Activated CD4-positive, alpha-beta T cell treated with anti-CD3 and anti-CD28 coated beads, Interleukin-2, Interleukin-6, amounts not matched to agents 100 ng/mL and 50 ng/mL, durations not matched to agents 16 hours and 8 hours (primary cell): ENCODE measurements at regions not wholly inside any gene's neighbourhood (a gene's known extent, or its start where the extent isn't known, plus 50 kb on each side); places are given as distances from the start of the nearest gene placed in this dataset.

Source experiments
- DNase-seq: peaks from one replicate; pipeline ENCODE4 v3.0.0-alpha.2; 2020

DNA sequence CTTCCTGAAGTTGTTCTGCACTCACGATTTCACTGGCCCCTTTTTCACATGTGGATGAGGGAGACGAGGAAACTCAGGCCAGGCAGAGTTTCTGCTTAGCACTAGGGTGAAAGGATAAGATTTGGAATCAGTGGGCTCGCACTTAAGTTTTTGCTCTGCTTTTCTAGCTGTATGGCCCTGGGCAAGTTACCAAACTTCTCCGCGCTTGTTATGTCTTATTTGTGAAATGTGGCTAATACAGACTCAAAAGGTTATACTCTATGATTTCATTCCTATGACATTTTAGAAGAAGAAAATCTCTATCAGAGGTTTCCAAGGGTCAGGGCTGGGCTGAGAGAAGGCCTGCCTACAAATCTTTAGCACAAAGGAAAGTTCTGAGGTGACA is 191.9 kb upstream of the LRIG1 start:
- DNase-seq, result no peak

DNA sequence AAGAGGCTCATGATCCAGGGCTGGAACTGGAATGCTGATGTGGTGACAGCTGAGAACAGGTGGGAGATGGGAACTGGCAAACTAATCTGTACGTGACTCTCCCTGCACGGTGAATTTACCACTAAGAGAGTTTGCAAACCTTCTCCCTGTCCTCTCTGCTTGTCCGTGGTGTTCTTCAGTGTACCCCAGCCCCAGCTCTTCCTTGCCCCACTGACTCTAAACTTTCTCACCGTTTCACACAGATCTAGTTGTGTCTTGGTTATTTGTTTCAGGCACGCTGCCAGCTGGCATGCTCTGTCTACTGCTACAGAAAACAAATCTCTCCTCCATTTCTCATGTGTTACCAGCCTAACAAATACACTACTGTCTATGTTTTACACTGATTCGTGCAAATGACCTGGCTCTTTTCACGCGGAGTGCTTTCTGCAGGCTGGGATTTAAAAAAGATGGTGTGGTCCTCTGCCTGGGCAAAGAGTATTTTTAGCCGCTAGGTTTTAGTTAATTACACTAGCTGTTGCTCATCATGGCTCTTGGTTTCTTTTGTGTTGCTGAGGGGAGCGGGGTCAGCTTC is 192.7 kb upstream of the LRIG1 start:
- DNase-seq, result no peak

DNA sequence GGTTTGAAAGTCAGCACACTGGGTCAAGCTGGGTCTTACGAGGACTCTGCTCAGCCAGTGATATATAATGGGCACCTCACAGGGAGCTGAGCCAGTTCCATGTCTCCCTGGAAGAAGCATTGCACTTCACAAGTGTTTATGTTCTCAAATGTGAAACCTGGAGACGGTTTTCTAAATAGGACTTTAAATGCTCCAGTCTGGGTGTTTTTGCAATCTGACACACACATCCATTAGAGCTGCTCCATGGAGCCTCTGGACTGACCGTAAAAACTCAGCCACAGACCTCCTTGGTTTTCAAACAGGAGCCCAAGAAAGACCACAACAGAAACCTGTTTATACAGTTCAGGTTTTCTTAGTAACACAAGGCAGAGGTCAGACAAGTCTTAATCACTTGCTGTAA is 201.3 kb upstream of the LRIG1 start:
- no peak for DNase-seq

DNA sequence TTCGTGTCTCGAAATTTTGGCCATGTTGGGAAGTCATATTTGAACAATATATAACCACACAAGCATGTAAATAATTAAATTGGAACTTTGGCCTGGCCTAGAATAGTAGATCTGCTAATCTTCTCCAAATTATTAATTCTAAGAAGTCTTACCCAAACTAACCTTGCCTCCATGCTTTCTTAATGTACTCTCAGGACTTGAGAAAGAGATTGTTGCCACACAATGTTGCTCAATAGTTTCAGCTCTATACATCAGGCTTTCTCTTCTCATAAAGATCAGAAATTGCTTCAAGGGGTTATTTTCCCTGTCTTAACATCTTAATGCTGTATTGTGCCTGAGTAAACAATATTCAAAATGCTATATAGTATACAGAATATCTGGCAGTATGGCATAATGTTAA is 202.7 kb upstream of the LRIG1 start:
- no peak for DNase-seq

DNA sequence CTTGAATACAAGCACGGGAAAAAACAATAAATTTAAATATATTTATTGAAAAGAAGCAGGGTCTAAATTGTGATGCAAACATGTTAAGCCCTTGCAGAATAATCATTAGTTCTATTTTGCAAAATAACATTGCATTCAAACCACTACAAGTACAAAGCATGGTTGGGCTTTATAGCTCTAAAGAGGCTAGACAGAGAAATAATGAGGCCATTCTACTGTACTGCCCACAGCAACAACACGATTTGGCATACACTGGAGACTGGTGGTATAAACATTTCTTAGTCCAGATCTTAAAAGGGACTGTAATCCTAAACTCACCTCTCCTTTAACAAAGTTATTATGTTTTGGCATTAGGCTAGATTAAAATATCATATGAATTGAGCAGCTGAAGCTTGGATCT is 204.3 kb upstream of the LRIG1 start:
- no peak for DNase-seq

DNA sequence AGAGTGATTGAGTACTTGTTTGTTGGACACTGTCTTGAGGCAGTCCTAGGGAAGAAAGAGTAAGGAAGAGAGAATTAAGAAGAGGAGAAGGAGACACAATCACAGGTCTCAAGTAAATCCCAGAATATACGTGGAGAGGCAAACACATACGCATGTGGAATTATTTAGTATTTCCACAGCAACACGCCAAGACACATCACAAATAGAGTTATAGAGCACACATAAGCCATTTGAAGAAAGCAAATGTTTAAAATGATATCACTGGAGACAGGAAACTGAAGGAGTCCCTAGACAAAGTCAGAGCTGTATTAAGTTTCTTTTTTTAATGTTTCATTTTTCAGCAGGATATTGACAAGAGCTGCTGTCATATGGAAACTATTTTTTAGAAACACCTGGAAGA is 206.1 kb upstream of the LRIG1 start:
- DNase-seq, result no peak

DNA sequence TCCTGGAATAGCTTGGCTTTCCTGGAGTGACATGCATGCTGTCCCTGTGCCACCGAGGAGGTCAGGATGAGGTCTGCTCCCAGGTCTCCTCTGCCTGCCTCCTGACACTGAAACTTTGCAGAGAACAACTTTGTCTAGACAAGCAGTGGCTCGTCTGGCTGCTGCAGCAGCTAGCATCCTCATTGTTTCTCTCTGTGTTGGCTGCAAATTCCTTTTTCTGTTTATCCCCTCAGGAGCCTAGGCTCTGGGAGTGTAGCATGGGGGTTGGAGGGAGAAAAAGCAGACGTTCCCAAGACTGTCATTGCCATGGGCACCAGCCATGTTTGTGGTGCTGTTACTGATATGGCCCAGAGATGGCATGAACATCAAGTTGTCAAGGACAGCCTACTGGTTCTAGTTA is 208.7 kb upstream of the LRIG1 start:
- DNase-seq, result no peak

DNA sequence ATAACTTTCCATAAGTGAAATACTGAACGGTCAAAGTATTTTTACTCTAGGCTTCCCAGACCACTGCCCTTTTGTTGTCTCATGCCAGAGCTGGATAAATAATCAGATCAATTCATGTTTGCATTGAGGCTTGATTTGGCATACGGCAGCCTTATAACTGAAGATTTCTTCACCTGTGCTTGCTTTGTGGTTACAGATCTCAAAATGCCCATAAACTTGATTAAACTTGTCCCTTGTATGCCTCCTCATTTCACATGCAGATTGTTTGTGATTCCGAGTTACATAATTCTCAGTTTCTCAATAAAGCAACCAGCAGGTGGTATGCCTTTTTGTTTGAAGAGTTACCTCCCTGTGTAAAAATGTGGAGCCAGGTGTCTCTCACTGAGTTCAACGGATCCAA is 211.4 kb upstream of the LRIG1 start:
- DNase-seq, result no peak

DNA sequence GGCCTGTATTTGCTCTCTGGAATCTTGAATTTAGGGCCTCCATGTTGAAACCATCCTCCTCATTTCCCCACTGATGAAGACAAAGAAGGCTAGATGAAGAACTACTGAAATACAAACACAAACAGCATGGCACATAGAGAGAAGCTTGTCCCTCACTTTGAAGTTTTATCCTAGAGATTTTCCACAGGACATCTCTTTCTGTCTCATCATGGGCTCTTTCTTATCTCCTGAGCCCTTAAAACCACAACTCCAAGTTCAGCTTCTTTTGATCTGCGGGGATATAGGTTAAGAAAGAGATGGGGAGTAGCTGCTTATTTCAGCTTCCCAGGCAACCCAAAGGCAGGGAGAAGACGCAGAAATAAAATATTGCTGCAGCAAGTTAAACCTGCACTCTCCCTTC is 213.1 kb upstream of the LRIG1 start:
- no peak for DNase-seq

DNA sequence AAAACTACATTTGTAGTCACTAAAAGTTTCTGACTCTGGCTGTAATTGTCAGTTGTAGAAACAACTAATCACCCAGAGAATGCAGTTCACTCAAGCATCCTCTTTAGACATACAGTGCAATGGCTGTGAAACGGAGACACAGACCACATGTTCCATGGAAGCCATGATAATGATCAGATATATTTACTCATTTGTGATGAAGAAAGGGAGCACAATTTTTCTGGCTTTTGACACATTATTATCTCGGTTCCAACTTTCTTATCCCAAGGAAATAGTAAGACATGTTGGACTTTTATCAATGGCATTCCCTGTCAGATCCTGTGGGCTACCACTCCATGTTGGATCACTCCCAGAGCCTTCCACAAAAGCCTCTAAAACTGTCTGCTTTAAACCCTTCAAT is 215.0 kb upstream of the LRIG1 start:
- DNase-seq, result no peak

DNA sequence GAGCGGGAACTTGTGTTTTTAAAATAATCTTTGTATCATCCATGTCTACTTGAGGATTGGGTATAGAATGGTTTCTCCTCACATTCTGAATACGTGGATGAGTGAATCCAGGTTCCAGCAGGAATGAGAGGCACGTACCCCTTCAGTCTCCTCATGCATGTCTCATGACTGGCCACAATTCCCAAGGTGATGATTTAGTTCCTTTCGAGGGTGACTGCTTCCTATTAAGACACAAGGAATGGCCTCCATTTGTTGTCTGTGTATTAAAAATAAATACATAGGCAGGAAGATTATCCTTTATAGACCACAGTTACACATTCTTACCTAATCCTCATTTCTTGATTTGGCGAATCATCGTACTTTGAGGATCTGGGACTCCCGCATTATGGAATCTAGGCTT is 217.0 kb upstream of the LRIG1 start:
- no peak for DNase-seq

DNA sequence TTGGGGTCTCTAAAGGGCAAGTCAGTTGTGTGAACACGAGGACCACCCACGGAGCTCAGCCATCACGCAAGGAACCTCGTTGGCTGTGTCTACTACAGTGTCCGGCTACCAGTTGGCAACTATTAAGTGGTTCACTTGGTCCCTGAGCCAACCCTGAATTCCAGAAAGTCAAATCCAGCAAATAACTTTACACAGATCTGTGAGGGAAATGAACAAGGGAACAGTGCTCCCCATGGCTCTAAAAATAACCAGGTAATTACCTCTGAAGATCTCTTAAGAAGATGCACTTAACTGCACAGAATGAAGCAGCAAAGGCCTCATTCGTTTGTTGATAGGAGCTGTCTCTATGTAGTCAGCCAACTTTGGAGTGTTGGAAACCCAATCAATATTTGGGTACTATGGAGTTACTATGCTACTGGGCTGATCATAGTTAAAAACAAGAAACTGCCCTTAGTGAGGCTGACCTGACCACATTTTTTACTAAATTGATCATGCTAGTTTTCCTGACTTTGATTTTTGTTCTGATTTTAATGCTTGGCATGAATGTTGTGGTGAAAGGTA is 219.1 kb upstream of the LRIG1 start:
- no peak for DNase-seq

DNA sequence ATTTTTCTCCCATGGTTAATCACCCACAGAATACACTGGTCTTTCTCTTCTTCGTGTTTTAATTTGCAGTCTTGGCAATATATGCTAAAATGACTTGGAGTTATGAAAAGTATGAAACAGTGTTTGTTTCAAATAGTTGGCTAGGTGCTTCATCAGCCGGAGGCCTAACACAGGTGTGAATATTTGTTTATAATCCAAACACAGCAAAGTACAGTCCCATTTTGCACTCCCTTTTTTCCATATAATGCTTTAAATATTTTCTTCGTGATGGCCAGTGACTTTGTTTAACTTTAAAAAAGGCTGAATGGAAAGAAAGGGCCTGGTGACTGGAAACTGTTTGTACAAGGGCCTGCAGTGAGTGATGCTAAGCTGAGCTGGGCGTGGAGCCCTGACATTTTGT is 219.7 kb upstream of the LRIG1 start:
- DNase-seq, result no peak

DNA sequence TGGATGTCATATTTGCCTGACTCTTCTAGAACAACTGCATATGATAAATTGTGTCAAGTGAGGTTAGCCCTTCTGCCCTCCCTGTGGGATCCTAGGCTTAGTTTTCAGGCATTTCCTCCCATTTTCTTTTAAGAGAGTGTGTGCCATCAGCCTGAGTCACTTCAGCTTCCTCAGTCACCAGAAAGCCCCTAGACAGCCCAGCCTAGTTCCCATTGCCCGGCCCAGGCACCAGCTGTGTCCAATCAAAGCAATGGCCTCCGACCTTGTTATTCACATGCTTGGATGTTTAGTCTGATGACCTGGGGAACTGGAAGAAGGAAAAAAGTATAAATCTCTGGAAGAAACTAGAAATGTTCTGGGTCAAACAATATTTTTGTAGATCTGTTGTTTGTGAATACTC is 221.9 kb upstream of the LRIG1 start:
- no peak for DNase-seq

DNA sequence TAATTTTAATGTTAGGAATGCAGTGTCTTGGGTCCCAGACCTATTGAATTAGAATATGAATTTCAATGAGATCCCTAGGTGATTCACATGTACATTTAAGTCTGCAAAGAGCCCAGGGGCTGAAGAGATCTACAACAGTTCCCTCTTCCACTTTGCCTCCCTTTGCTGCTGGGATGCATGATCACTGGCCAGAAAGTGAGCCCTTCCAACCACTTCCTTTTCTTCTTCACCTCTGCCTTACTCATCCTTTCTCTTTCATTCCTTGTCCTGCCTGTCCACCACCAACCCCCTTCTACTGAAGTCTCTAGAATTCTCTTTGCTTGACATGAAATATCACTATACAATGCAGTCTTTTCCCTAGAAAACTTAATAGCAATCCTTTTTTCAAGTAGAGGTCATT is 222.4 kb upstream of the LRIG1 start:
- DNase-seq, result no peak

DNA sequence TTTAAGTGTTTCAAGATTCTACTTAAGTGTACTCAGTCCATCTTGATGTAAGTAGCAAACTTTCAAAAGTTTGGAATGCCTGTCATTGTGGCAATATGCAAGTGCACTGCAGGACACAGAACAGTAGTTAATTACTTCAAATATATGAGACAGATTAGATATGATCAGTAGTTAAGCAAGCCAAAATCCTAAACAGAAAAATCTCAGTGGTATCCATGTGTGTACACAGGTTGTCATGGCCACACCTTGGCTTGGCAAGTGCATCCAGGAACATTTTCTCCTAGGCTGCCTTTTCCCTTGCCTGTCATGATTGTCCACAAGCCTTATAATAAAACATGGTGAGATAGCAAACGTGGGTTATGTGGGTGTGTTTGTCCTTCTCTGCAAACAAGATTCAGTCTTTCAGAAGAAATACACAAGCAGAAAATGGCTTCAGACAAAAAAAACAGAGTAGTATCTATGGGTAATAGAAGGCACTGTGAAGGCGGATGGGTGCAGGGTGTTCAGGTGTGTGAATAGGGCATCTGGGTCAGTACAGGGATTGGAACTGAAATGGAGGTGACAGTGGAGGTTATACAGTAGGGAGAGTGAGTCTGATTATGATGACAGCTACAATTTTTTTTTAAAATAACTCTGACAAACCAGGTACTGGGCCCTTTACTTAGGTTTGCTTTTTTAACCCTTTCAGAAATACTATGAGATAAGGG is 229.0 kb upstream of the LRIG1 start:
- DNase-seq, result no peak

DNA sequence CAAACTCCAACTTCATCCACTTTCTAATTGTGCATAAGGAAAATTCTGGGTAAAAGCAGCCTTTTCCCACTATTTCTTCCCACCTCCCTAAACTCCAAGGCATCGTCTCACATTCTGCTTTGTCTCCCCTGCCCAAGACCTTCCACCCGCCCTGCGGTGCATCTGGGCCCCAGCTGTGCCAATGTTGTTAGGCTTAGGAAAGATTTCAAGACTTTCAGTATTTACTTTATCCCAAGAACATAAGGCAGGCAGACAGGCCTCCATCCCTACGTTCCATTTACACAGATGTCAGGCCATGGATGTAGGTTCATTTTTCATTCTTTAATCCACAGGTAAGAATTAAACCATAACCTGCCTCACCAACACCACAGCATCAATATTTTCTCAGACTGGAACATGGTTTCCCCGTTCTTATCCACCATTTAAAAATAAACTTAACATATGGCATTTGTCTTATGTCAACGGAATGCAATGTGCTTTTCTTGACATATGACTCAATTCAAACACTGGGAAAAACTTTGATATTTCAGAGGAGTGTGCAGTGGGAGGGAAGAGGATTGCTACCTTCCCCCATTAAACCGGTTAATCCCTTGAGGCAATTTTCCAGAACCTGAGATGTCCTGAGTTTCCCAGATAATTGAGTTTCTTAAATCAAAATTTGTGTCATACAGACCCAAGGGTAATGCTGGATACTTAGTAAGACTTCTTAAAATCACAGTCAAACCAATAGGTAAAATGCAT is 238.0 kb upstream of the LRIG1 start:
- DNase-seq, result no peak

DNA sequence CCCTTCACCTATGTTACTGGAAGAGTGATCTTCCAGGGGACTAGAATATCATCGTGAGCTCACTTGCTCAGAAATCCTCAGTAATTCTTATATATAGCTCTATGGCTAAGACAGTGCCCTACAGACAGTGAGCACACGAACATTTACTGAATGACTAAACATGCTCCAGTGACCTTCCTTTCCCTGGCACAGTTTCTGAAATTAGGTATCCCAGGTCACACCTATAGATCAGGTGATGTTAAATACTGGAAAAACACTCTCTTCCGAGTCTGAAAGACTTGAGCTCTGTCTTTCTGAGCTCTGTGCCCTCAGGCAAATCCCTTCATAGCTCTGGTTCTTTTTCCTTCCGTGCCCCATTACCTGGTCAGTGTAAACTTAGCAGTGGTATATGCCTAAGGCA is 239.4 kb upstream of the LRIG1 start:
- DNase-seq, result no peak

DNA sequence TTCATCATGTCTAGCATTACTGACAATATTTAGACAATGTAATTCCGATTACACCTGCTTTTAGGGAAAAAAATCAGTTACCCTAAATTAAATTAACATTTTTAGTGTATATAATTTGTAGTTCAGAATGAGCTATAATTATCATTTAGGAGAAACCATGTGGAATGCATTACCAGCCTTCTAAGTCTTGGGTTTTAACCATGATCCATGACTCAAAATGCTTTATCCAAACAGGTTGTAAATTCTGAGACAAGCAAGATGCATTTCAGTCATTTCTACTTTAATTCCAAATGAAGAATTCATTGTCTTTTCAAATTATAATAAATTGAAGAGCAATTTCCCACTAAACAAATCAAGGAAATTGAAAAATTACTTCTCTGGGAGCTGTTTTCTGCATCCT is 243.7 kb upstream of the LRIG1 start:
- DNase-seq, result no peak

DNA sequence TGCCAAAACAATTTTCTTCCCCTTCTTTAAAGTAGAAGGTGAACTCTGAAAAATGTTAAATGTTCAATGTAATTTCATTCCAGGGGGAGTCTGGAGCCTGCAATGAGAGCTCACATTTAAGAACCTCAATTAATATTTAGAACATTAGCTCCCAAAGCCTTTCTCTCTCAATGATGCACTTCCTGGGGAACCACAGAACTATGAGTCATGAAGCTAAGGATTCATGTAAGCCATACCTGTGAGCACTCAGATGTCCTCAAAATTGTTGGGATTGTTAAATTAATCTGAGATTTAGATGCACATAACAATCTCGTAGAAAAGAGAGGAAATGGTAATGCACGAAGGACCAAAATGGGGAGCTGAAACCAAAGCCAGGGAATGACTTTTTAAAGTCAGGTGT is 244.2 kb upstream of the LRIG1 start:
- no peak for DNase-seq

DNA sequence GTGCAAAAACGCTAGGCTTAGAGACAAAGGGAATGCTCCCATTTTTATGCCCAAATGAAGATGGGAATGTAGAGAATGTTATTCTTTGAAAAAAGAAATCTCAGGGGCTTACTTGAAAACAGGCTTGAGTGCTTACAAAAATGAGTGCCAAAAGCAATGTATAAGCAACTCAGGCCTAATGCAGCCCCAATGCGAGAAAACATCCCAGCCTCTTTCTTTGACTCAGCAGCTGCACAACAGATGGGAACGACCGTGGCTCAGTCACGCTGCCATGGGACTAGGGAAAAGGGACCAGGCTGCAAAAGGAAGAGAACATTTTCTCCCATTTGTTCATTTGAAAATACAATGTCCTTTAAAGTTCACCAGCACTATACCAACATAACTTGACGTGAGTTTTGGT is 246.4 kb upstream of the LRIG1 start:
- no peak for DNase-seq

DNA sequence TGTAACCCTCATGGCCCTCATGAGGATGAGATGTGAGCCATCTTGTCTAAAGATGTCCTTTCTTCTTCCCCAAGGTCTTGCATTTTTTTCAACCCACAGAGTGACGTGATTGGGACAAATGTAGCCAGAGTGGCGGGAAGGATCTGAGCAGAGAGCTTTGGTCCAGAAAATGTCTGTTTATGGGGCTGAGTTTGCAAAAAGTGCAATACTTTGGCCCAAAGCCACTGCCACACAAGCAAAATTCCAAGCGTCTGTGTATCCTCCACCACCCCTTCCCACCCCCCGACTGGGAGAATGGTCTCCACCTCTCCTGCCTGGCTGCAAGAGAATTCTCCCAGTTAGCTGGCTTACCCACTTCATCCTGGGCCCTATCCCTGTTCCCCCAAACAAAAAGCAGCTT is 246.9 kb upstream of the LRIG1 start:
- DNase-seq, result no peak

DNA sequence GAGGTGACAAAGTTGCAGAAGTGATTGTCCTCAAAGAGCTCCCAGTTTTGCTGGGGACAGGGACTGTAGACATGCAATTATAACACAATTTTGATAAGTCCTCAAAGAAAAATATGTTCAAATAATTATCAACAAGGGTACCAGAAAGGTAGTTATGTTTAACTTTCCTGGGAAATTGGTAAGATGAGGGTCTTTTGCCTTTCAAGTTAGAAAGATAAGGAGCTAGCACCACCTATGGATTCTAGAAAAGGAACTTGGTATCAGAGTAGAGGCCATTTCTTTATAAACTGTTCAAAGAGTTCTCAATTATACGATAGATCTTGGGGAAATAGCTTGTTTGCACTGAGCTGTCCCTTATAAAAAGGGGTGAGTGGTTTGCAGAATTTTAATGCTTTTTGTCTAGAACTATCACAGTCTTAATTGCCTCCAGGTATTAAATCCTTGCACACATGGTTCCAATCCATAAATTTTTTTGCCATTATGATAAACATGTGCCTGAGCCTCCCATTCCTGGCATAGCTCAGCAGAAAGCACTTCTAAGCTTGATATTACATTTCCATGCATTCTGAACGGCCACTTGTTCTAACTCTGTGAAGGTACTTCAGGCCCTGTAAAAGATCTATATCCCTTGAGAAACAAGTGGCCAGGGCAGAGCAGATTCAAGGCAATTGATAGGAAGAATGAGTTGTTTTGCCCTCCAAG is 247.5 kb upstream of the LRIG1 start:
- no peak for DNase-seq

DNA sequence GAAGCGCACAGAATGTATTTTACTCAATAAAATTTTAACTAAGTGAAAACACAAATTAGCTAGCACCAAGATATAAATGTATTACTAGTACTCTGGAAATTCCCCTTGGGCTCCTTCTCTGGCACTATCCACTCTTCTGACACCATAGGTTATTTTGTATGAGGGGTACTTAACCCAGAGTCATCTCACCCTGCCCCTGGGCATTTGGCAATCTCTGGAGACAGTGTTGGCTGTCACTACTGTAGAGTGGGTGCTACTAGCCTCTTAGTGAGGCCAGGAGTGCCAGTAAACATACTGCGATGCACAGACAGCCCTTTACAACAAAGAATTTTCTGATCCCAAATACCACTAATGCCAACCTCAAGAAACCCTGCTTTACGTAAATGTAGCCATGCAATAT is 246.3 kb upstream of the KBTBD8 start:
- DNase-seq, result no peak
